Midbrain (tissue), 1 donor: ENCODE measurements at regions not wholly inside any gene's neighbourhood (a gene's known extent, or its start where the extent isn't known, plus 50 kb on each side); places are given as distances from the start of the nearest gene placed in this dataset.
A peak's percentile ranks its signal among the peaks of the same experiment; 100 is the strongest.
"Not testable (repeated sequence)": the region's sequence is repeated elsewhere in the genome, so short reads cannot be mapped to it uniquely, and the experiment has no call there.

Experiments
- DNase-seq: peaks from one replicate; lab custom pipeline; 2025; lab: John Stamatoyannopoulos, UW

DNA sequence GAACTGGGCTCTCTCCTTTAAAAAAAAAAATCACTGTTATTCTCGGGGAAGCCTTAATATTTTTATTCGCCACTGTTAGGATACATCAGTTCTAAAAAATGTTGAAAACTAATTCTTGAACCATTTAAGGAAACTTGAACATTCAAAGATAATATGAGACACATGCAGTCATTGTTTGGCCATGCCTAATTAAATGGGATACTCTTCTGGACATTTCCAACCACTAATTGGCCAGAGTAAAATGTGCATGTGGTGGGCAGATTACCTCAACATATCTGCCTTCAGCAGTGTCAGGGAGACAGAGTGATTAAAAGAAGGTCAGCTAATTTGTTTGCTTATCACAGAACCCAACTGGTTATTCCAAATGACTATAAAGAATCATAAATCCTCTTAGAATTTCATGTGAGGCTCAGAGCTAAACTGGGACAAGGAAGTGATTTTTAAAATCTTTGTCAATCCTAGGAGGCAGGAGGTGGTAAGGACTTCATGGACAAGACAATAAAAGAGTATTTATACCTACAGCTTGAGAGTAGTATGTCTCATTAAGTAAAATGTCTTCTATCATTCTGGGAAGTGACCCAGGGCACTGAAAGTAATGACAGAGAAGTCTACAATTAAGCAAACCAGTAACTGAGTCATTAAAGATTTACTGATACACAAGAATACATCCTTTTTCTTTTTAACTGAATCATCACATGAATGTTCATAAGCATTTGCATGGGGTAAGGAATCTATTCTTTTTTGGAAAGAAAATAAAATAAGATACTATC, 242.9 kb upstream of the TRPM3 start:
- no peak for DNase-seq

DNA sequence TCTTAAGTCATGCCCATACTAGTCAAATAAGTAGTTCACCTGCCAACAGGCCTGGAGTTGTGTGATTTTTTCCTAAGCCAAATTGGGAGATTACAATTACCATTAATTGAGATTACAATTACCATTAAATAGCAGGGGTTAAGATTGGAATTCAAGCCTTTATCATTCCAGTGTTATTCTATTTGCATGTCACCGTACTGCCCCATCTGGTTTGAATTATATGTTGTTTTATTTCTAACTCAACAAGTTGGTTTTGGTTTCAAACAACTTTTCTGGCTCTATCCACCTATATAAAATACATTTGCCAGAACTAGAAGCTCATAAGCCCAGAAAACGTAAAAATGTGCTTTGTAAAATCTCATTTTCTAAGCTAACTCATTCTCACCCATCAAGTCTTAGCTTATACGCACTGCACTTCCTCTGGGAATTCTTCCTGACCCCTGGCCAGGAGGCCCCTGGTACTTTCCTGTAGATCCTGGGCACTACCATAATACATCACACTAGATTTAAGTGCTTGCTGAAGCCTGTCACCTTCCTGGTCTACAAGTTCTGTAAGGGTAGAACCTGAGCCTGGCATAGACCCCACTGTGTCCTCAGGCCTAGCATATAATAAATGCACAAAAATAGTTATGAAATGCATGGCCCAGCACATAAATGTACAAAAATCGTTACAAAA, 242.0 kb upstream of the TRPM3 start:
- DNase-seq: no peak

GRCh38 chr9:71361357-71361756, 239.9 kb upstream of the TRPM3 start:
- DNase-seq: no peak

DNA sequence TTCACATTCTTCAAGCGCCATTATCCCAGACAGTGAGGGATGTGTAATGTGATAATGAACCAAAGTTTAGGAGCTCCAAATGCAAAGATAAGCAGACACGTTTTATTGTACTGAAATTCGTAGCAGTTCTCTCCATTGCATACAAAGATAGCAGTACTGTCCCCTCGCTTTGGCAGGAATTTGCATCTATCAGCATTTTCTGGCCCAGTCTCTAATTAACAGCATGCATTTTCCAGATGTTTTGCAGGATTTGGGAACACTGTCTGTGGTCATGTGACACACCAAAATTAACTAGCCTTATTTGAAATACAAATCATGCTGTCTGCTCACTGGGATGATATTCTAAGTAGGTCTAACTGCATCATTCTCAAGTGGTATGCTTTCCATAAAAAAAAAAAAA, 235.9 kb upstream of the TRPM3 start:
- no peak for DNase-seq

DNA sequence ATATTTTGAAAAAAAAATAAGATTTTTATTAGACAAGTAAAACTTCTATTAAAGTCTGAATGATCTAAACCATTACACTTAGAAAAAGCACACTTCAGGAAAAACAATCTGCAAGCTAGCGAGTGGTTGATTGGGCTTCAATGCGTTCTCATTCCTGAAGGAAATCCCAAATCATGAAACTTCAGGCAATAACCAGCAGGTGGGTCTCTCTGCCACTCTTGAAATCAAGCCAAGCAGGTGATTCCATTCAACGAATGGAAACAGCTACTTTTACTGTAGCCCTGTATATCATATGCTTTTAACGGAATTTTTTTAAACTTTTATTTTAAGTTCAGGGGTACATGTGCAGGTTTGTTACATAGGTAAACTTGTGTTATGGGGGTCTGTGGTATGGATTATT, 234.5 kb upstream of the TRPM3 start:
- DNase-seq: no peak

DNA sequence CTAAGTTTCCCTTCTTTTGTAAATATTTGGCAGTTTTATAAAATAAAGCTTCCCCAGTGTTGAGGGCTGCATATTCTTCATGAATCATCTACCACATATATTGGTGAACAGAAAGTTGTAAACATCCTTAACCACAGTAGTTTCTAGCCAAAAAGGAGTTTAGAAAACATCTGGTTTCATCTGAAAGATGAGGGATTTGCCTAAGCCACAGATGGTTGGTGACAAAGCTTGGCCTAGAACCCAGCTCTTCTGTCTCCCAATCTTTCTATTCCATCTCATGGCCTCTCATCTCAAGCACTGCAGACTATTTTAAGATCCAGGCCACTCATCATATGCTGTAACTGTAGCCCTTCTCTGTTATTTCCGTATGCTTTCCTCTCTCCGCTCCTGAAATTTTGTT, 232.3 kb upstream of the TRPM3 start:
- DNase-seq: no peak

DNA sequence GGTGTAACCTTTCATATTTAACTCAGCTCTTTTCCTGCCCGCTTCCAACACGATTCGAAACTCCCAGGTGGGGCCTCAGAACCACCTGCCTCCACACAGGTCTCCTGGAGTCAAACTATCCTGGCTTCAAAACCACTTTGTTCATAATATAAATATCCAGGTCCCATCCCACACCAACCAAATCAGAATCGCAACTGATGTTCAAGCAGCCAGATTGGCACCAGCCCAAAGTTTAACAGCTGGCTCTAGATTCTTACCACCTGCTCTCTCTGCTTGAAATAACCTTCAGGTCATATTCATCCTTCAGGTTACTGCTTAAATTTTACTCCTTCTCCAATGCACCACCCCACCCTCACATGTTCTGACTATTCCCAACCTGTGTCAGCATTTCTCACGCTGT, 231.4 kb upstream of the TRPM3 start:
- no peak for DNase-seq

DNA sequence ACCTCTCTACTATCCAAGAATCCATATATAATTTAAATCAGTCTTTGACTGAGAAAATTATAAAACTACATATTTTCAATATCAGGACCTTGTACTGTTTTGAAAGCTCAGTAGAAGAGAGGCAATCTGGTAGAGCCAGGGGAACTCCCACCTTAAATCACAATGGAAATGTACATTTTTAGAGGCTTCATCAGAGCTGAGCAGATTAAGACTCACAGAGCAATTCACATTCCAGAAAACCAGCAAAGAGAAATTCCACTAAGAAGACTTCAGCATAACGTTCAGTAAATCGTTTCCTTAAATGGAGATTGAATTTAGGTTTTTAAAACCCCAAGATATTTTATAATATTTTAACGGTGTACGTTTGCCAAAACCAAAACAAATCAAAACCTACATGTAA, 227.8 kb upstream of the TRPM3 start:
- DNase-seq: no peak

DNA sequence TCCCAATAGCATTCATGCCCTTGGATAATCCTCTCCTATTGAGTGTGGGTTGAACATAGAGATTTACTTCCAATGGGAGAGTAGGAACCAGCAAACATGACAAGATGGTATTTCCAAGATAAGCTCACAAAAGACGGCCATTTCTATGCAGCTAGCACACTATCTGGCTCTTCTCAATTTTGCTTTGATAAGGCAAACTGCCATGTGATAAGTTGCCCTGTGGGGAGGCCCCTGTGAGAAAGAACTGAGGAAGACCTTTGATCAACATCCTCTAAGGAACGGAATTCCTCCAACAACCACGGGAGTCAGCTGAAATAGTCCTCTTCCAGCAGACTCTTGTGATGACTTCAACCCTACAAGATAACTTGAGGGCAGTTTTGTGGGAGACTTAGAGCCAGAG, 211.9 kb upstream of the TRPM3 start:
- DNase-seq: no peak

DNA sequence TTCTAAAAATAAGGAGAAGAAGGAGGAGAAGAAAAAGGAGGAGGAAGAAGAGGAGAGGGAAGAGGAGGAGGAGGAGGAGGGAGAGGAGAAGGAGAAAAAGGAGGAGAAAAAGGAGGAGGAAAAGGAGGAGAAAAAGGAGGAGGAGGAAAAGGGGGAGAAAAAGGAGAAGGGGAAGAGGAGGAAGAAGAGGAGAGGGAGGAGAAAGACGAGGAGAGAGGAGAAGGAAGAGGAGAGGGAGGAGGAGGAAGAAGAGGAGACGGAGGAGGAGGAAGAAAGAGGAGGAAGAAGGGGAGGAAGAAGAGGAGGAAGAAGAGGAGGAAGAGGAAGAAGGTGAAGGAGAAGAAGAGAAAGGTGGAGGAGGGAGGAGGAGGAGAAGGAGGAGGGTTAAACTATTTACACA, 210.2 kb upstream of the TRPM3 start:
- DNase-seq: no peak

DNA sequence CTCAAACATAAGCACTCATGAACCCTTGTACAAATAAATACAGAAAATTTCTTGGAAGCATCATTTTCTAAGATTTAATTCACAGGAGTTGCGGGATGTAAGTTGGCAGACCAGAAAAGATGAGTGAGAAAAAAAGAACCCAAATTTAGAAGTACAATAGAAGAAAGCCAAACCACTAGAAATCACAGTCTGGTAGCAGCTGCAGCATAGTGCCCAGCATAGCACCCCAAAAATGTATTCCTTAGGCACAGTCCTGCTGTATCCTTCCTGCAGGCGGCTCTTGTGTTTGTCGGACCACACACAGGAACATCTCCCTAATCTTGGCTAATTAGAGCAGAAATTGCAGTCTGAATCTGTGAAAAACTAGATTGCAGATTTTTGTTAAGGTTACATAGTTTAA, 208.5 kb upstream of the TRPM3 start:
- DNase-seq: no peak

GRCh38 chr9:71326360-71326759, 204.9 kb upstream of the TRPM3 start:
- no peak for DNase-seq

DNA sequence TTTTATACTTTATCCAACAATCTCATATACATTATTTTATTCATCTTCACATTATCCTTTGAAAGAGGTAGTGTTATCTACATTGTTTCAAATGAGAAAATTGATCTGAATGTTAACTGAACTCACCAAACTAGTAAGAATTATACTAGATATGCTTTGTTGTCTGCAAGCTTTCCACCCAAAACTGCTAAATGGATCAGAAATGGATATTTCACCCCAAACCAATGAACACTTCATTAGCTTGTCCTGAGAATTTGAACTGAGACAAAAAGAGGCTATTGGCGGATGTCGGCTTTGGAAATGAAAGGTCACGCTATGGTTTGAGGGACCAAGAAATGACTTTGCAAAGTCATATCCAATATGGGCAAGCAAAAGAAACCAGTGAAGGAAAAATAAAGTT, 201.9 kb upstream of the TRPM3 start:
- no peak for DNase-seq

GRCh38 chr9:71322311-71322710, 200.9 kb upstream of the TRPM3 start:
- DNase-seq: no peak

DNA sequence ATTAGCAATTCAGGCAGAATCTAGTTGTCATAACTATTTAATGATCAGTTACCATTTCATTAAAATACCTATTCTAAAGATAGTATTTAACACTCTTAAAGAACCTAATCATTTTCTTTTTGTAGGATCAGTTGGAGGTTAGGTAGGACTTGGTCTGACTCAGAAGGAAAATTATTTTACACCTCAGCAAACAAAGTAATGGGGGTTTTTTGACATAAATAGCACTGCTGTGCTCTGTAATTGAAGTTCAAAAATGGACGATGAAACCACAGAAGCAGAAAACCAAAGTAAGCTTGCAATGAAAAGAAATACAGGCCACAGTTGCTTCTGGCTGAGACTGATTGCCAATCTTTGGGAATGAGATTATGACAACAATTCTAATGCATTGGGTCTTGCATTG, 187.0 kb upstream of the TRPM3 start:
- DNase-seq: no peak

- DNase-seq: no peak
Observed at GRCh38 chr9:71306134-71306533, 184.7 kb upstream of the TRPM3 start.

DNA sequence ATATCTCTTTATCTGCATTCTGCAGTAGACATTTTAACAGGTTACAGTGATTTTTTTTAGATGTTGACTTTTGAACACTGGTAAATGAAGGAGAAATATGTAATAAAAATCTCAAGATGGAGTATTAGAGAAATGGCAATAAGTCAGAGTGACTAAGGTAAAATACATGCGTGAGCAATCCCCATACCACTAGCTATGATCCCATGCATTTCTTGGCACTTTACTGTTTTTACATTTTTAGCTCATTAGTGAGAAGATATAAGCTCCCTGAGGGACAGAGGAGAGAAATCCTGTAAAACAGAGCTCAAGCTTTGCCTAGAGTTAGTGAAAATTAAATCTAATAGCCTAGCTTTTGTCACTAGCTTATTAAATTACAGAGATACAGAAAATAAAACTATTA, 181.9 kb upstream of the TRPM3 start:
- DNase-seq: no peak

DNA sequence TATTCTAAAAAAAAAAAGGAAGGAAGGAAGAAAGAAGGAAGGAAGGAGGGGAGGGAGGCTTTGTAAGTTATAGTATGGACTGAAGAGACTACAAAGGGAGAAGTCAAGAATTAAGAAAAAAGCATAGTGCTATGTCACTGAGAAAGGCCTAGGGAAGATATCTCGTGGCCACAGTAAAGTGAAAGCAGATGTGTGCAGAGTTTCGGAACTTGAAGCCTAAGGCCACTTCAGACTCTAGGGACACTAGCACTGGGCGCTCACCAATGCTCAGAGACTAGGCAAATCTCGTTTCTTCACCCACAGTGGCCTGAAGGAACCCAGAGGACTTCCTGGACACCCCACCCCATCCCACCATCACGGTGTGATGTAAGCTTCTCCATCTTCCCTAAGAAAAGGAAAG, 181.4 kb upstream of the TRPM3 start:
- no peak for DNase-seq

- no peak for DNase-seq
Observed at GRCh38 chr9:71295928-71296327, 174.5 kb upstream of the TRPM3 start.

DNA sequence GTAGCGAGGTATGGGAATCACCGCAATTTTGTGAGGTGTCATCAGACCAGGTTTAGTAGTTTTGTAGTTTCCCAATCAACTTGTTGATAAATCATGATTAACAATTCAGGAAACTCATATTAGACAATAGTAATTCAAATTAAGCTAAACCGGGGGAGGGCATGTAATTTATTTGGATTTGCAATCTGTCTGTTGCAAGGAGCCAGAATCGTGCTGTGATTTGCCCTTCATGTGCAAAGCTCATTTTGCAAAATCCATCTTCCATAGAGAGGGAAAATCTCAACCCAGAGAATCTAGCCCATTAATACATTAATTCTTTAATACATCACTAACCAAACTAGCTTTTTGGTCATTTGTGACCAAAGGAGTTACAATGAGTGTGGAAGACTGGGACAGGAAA, 164.7 kb upstream of the TRPM3 start:
- DNase-seq: no peak

GRCh38 chr9:71285191-71285656, 163.8 kb upstream of the TRPM3 start:
- DNase-seq: peak; percentile 83

- not testable (repeated sequence) for DNase-seq
Observed at GRCh38 chr9:71282116-71282515, 160.7 kb upstream of the TRPM3 start.

DNA sequence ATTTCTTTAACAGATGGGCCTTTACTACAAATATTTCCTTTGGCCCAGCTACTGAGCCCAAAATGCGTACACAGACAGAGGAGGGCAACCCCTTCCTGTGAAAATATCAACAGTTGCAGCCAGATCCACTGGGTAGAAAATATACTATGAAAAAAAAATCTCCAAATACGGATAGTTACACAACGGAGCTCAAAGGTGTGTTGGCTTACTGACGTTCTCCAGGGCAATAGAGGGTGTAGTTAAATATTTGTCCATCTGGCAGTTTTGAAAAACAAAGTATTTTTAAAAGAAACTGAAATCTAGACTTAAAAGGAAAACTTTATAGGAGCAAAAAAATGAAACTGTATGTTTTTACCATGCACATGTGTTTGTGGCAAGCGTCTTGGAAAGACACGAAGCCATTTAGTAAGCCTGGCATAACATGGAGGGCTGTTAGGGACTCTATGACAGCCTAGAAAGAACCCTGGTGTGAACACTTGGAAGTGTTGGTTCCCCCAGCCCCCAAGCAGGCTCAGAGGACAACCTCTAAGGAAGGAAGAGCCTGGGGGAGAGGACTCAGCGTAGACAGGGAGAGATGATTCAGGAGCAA, 157.8 kb upstream of the TRPM3 start:
- no peak for DNase-seq
